Chondrocyte (in vitro differentiated cells): ENCODE measurements at regions not wholly inside any gene's neighbourhood (a gene's known extent, or its start where the extent isn't known, plus 50 kb on each side); places are given as distances from the start of the nearest gene placed in this dataset.

ENCODE experiments used
- DNase-seq: peaks from one replicate; pipeline ENCODE4 v3.0.0; 2021; ENCODE audit warnings: mixed read lengths, low spot score
- H3K27ac Mint-ChIP-seq: one replicate; pipeline ENCODE4 v1.8.0; 2021; ENCODE audit warnings: mild to moderate bottlenecking, moderate library complexity, mixed read lengths; ENCODE audit not compliant: unreplicated experiment
- H3K27me3 Mint-ChIP-seq: 2 replicates; pipeline ENCODE4 v1.8.0; 2021; ENCODE audit warnings: low read depth, mixed read lengths
- H3K36me3 Mint-ChIP-seq: 2 replicates; pipeline ENCODE4 v1.8.0; 2021; ENCODE audit warnings: low read depth, mixed read lengths
- H3K4me1 Mint-ChIP-seq: 2 replicates; pipeline ENCODE4 v1.8.0; 2021; ENCODE audit warnings: low read depth, mild to moderate bottlenecking, mixed read lengths
- H3K4me3 Mint-ChIP-seq: one replicate; pipeline ENCODE4 v1.8.0; 2021; ENCODE audit warnings: mild to moderate bottlenecking, moderate library complexity, mixed read lengths; ENCODE audit not compliant: unreplicated experiment
- H3K9me3 Mint-ChIP-seq: 2 replicates; pipeline ENCODE4 v1.8.0; 2021; ENCODE audit warnings: low read depth, mixed read lengths
- TF ChIP-seq, protein P1 (sequence below): fragments of 200-600 bp; sonication (generic); IDR thresholded peaks from 2 replicates; pipeline ENCODE4 v1.5.0; 2021; ENCODE audit warnings: antibody characterized with exemption, mild to moderate bottlenecking, moderate library complexity

DNA sequence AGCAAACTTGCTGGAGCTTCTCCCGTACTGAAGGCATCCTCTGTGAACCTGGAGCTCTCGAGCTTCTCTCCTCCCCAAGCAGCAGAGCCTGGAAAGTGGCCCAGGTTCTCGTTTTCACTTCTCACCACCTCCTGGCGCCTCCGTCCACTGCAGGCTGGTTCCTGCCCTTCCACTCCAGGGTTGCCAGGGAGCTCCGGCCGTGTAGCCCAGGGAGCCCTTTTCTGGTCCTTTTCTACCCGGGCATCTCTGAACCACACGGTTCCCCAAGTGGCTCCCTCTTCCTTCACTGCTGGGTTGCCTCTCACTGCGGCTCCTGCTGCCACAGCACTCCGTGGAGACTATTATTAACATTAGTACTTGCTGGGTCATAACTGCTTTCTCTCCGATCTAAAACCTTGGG, 208.6 kb upstream of the PPP2R2D start:
- H3K9me3 Mint-ChIP-seq = peaks cover 7% of the 10 kb centered on the region
- H3K27ac Mint-ChIP-seq = no peak overlapping the region

DNA sequence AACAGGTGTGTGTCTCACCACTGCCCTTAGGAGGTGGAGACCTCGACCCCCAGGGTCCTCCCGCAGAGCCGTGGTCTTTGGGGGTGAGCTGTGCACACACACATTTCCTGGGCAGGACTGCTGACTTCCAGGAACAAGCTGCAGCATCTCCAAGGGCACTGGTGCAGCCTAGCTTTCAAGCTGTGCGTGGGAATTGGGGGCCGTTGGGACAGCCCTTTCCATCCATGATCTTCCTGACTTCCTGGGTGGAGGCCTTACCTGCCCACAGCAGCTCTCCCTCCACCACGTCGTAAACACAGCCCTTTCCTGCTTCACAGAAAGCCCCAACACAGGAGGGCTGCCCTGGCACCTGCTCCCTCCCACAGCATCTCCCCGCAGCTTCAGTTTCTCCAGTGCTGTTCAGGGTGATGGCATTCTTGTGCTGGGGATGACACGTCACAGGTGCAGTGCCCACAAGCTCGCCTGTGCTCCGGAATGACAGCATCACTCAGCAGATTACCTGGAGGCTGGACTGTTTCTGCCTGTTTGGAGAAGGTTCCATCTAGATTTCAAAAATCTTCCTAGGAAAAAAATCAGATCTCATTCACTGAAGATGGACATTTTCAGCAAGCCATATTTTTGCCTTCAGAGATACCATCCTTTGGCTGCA, 208.0 kb upstream of the PPP2R2D start:
- no peaks in the 10 kb centered on the region for H3K4me1 Mint-ChIP-seq
- TF ChIP-seq, protein P1, sequence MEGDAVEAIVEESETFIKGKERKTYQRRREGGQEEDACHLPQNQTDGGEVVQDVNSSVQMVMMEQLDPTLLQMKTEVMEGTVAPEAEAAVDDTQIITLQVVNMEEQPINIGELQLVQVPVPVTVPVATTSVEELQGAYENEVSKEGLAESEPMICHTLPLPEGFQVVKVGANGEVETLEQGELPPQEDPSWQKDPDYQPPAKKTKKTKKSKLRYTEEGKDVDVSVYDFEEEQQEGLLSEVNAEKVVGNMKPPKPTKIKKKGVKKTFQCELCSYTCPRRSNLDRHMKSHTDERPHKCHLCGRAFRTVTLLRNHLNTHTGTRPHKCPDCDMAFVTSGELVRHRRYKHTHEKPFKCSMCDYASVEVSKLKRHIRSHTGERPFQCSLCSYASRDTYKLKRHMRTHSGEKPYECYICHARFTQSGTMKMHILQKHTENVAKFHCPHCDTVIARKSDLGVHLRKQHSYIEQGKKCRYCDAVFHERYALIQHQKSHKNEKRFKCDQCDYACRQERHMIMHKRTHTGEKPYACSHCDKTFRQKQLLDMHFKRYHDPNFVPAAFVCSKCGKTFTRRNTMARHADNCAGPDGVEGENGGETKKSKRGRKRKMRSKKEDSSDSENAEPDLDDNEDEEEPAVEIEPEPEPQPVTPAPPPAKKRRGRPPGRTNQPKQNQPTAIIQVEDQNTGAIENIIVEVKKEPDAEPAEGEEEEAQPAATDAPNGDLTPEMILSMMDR = no peak
- H3K27ac Mint-ChIP-seq = no peak overlapping the region
- no peaks in the 10 kb centered on the region for H3K27me3 Mint-ChIP-seq
- peak; percentile 65 for DNase-seq
- H3K4me3 Mint-ChIP-seq = no peak overlapping the region
- peaks cover 7% of the 10 kb centered on the region for H3K9me3 Mint-ChIP-seq
- H3K36me3 Mint-ChIP-seq = peaks cover 3% of the 10 kb centered on the region

More for the DNA sequence above, 208.6 kb upstream of the PPP2R2D start:
- H3K4me1 Mint-ChIP-seq = no peaks in the 10 kb centered on the region
- no peak overlapping the region for H3K4me3 Mint-ChIP-seq
- H3K36me3 Mint-ChIP-seq = peaks cover 3% of the 10 kb centered on the region
- H3K27me3 Mint-ChIP-seq = no peaks in the 10 kb centered on the region
- TF ChIP-seq, protein P1 = no peak
- peak; percentile 61 for DNase-seq

DNA sequence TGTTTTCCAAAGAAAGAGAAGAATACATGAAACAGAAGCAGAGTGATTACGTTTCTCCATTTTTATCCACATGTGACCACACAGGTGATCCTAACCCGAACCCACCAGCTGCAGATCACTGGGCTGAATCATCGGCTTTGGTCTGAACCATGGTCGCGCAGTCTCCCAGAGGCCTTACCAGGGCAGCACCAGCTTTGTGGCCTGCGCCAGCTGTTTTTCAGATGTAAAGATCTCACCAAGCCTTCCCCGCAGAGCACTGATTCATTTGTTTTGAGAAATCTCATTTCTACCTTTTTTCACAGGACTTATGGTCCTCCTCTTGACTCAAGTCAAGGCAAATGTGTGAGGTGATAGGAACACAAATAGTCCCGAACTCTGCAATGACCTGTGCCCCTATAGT, 207.0 kb upstream of the PPP2R2D start:
- TF ChIP-seq, protein P1 = no peak
- peak; percentile 24 for DNase-seq
- H3K4me3 Mint-ChIP-seq = no peak overlapping the region
- H3K27ac Mint-ChIP-seq = no peak overlapping the region
- H3K4me1 Mint-ChIP-seq = no peaks in the 10 kb centered on the region
- H3K36me3 Mint-ChIP-seq = peaks cover 3% of the 10 kb centered on the region
- peaks cover 9% of the 10 kb centered on the region for H3K9me3 Mint-ChIP-seq
- no peaks in the 10 kb centered on the region for H3K27me3 Mint-ChIP-seq

DNA sequence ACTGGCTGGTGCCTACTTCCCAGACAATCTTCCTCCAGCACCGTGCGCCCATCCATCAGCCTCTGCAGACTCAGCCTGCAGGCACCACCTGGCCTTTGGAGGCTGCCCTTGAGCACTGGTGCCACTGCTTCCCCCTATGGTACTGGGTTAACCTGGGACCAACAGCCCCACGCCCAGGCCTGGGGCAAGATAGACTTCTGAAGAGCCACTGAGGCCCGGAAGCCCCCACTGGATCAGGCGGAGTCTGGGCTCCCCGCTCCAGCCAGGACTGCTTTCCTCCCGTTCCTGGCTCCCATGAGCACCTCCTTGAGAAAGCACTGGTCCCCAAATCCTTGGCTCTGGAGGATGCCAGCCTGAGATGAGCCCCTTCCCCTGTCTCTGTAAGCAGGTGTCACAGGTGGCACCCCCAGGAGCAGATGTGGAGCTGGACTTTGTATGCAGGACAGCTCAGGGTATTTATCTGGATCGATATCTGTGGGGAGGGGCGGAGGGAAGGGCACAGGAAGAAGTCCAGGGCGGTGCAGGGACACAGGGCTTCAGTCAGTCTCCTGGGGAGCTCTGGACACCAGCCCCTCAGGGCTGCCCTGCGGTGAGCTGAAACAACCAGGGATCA, 206.5 kb upstream of the PPP2R2D start:
- Mint-ChIP-seq H3K36me3 (peaks cover 3% of the 10 kb centered on the region), H3K4me3 (no peak overlapping the region), H3K27ac (no peak overlapping the region), H3K4me1 (no peaks in the 10 kb centered on the region), H3K9me3 (peaks cover 9% of the 10 kb centered on the region), H3K27me3 (no peaks in the 10 kb centered on the region)
- peak; percentile 72 for DNase-seq
- TF ChIP-seq, protein P1 = no peak

DNA sequence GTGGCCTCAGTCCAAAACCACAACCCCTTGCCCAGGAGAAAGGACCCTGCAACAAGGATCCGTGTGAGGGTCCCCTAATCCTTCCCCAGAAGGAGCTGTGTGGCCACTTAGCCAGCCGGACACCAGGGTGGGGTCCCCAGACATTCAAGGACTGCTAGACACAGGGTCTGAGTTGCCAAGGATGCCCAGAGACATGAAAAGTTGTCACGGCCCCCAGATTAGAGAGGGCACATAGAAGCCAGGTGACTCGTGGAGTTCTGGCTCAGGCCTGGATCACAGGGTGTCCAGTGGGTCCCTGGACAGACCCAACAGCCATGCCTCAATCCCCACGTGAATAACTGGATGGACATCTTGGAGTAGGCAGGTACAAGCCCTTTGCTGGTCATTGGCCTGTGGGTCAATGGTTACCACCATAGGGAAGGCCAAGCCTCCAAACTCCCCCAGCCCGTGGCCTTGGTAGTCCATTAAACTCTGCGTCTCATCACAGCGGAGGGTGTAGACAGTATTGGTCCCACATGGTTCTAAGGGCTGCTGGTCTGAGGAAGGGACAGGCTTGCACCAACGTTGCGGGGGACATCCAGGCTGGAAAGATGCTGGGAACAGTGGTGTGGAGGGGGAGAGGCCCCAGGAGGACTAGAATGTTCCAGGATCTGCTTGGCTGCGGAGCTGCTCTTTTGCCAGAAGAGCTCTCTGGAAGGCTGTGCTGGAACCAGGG, 205.9 kb upstream of the PPP2R2D start:
- no peaks in the 10 kb centered on the region for H3K27me3 Mint-ChIP-seq
- H3K4me3 Mint-ChIP-seq = no peak overlapping the region
- H3K4me1 Mint-ChIP-seq = no peaks in the 10 kb centered on the region
- H3K9me3 Mint-ChIP-seq = peaks cover 9% of the 10 kb centered on the region
- peaks cover 3% of the 10 kb centered on the region for H3K36me3 Mint-ChIP-seq
- H3K27ac Mint-ChIP-seq = no peak overlapping the region
- peak; percentile 52 for DNase-seq
- TF ChIP-seq, protein P1 = no peak
